B cell (primary cell): ENCODE measurements at regions not wholly inside any gene's neighbourhood (a gene's known extent, or its start where the extent isn't known, plus 50 kb on each side); places are given as distances from the start of the nearest gene placed in this dataset.

Experiments used
- CTCF ChIP-seq: fragments of 200-600 bp; IDR thresholded peaks from one replicate; pipeline ENCODE4 v1.8.0; 2022; ENCODE audit warnings: antibody characterized with exemption, mild to moderate bottlenecking
- EZH2 ChIP-seq: IDR thresholded peaks from 2 replicates; pipeline ENCODE4 v1.6.1; 2012; ENCODE audit warnings: borderline replicate concordance, low read depth, mild to moderate bottlenecking, moderate library complexity, low read length; ENCODE audit not compliant: insufficient read depth, poor library complexity, severe bottlenecking

- TF ChIP-seq CTCF: no peak
- TF ChIP-seq EZH2: no peak
These were observed 344.7 kb upstream of the TCF4 start for GRCh38 chr18:55932675-55933074.
